NCI-H460 (cell line): ENCODE measurements at regions not wholly inside any gene's neighbourhood (a gene's known extent, or its start where the extent isn't known, plus 50 kb on each side); places are given as distances from the start of the nearest gene placed in this dataset.

Source experiments
- DNase-seq: peaks from one replicate; pipeline ENCODE4 v3.0.0-alpha.2; 2016; ENCODE audit warnings: low read depth; ENCODE audit errors: extremely low read depth

- DNase-seq, result no peak
These were observed 339.3 kb downstream of the BRINP1 start for GRCh38 chr9:119029886-119030285.

DNA sequence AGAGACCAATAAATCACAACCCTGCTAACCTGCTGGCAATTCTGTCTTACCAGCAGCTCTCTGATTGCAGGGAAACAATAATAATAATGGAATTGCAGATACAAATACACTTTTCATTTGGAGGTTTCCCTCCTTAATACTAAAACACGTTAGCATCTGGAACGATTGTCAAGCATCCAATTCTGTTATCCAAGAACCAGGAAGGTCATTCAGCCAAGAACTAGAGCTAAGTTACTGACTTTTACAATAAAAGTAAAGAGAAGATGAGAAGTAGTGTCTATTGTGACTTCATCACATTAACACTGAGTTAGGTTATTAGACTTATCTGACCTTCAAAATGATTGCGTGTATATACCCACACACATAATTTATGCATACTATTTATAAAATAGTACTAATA, 335.6 kb downstream of the BRINP1 start:
- no peak for DNase-seq

GRCh38 chr9:119036969-119037368, 332.3 kb downstream of the BRINP1 start:
- no peak for DNase-seq

GRCh38 chr9:119043996-119044395, 325.2 kb downstream of the BRINP1 start:
- no peak for DNase-seq

GRCh38 chr9:119044806-119045205, 324.4 kb downstream of the BRINP1 start:
- DNase-seq, result no peak

DNA sequence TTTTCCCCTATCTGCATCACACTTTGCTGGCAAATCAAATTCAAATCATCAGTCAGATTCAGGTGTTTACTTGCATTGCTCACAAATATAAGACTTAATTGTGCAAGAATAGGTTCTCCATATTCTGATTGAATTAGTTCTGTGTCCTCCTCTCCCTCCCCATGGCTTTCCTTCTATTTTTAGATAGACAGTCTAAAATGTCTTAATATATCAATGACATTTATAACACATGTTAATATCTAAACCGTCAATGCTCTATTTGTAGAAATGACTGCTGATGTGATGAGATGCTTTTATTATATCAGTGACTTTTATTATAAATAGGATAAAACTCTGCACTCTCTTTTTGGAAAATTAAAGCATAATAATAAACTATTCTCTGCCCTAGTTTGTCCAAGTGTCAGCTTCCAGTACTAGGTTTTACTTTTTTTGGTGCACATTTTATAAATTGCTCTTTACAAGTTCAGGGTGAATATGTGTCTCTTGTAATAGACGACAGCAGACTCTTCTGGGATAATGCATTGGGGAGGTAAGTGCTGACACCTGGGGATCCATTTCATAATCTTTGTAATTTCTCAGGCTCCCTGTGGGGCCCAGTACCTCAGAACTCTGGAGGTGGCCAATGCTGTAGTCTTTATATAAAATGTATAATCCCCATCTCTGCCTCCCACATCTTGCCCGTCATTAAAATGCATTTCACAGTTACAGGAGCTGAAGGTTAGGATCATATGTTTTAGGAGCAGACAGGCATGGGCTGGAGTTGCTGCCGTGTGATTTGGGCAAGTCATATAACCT, 321.5 kb downstream of the BRINP1 start:
- DNase-seq, result no peak

DNA sequence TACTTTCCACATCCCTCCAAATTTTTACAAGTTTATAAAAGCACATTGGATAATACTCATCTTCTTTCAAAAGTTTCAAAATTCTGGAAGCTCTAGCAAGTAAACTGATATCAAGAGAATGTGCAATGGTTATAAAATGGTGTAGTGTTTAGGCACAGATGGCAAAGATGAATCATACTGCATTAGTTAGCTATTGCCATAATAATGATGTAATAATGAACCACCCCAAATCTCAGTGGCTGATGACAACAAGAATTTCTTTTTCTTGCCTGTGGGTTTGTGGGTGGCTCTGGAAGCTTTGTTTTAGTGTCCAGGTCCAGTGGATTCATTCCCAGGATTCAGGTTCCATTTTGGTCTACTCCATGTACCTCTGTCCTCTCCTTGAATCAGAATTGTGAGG, 319.0 kb downstream of the BRINP1 start:
- DNase-seq, result no peak

GRCh38 chr9:119052339-119053030, 316.8 kb downstream of the BRINP1 start:
- no peak for DNase-seq

DNA sequence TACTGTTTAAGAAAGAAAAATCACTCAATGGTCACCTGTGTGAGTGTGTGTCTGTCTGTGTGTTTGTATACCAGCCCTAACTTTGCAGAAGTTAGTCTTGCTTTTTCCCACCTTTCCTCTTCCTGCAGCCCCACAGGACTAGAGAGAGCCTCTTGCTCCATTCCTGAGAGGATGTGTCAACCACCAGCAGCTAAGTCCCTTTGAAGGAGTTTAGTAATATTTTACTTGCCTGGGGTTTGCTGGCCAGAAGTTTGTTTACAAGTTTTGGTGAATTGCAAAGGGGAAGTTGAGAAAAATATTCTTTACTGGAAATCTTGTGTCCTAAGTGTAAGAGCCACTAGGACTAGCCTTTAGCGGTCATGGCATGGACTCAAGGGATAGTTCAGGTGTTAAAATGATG, 316.2 kb downstream of the BRINP1 start:
- no peak for DNase-seq

- DNase-seq, result no peak
These were observed 308.4 kb downstream of the BRINP1 start for GRCh38 chr9:119060629-119061385.

GRCh38 chr9:119071636-119072035, 297.6 kb downstream of the BRINP1 start:
- DNase-seq, result no peak

DNA sequence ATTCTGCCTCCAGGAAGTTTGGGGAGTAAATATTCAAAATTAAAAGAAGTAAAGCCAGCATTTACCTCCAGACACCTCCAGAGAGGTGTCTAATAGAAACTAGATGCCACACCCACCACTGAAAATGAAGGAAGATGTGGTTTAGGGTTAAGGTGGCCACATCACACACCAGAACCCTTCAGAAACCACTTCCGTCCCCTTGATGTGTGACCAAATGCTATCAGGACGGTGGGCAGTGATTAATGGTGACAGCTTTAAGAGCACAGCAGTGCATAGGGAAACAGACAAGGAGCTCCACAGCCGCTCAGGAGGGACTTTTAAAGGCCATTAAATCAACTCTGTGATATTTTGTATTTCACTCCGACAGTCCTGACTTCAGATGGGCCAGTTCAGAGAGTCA, 295.2 kb downstream of the BRINP1 start:
- no peak for DNase-seq

GRCh38 chr9:119078015-119078414, 291.2 kb downstream of the BRINP1 start:
- no peak for DNase-seq

GRCh38 chr9:119083673-119084072, 285.6 kb downstream of the BRINP1 start:
- no peak for DNase-seq

GRCh38 chr9:119086590-119086989, 282.6 kb downstream of the BRINP1 start:
- no peak for DNase-seq

DNA sequence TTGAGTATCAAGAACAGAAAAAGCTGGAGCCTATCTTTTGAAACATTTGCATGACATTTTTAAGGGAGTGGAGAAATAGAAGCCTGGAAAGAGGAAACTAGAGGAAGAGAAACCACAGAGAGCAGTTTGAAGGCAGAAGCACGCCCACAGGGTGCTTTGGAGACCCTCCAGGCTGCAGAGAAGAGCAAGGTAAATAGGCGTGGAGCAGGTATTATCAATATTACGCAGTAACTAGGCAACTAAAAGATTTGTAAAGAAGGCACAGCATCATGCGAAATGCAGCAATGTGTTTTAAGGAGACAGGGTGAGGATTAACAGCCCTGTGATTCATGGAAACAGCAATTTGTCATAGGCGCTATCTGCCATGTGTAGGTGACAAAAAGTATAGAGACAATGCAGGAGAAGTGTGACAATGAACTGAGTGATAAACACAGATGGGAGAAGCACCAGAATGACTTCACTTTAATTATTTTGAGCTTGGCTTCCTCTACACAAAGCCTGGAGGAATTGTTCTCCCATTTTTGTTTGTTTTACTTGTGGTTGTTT, 281.2 kb downstream of the BRINP1 start:
- DNase-seq, result no peak

DNA sequence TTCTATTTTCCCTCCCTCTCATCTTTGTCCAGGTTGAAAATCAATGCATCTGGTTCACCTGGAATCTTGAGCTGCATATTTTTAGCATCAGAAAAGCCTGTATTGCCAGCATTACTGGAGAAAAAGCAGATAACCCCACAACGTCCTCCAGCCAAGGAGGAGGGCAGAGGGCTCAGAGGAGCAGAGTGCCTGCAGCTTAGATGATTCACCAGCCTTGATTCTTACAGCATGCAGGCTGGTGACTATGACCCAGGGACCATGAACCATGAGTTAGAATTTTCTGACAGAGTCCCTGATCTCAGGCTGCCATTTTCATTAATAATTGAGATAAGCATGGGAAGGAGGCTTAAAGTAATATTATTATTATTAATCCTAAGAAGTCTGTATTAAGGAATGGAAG, 278.2 kb downstream of the BRINP1 start:
- DNase-seq, result no peak

DNA sequence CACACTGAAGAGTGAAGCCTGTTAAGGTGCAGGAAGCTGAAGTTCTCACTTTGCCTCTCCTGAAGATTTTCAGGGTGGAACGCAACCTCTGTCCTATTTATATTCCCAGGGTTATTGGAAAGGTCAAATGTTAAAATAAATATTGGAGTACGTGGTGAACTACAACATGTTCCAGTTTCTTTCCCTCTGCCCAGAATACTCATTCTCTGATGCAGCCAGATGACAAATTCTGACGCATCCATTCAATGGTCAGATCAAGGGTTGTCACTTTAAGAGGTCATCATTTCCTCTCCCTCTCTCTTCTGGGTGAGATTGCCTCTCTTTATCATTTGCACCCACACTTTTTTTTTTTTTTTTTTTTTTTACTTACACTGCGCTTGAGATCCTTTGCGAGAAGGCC, 277.1 kb downstream of the BRINP1 start:
- no peak for DNase-seq

DNA sequence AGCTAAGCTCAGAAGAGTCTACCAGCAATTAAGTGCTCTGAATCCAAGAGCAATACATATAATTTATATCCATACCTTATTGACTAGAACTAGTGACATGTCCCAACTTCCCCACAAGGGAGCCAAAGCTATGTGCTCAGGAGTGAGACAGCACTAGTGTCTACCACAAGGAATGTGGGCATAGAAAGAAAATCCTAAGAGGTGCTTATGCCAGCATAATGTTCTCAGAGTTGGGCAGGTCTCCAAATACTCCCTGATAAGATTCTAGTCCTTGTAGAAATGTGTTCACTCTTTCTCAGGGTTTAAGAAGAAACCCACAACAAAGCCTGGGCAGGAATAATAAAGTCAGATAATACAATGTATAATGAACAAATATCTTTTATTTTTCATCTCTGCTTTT, 275.1 kb downstream of the BRINP1 start:
- no peak for DNase-seq

DNA sequence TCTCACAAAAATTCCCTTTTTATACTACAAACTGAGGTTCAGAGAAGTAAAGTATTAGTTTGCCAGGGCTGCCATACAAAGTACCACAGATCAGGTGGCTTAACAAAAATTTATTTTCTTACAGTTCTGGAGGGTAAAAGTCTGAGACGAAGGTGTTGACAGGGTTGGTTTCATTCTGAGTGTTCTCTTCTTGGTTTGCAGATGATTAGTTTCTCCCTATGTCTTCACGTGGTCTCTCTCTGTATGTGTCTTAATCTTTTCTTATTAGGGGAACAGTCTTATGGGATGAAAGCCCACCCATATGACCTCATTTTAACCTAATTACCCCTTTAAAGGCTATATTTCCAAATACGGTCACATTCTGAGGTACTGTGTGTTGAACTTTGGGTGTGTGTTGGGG, 274.2 kb downstream of the BRINP1 start:
- no peak for DNase-seq

DNA sequence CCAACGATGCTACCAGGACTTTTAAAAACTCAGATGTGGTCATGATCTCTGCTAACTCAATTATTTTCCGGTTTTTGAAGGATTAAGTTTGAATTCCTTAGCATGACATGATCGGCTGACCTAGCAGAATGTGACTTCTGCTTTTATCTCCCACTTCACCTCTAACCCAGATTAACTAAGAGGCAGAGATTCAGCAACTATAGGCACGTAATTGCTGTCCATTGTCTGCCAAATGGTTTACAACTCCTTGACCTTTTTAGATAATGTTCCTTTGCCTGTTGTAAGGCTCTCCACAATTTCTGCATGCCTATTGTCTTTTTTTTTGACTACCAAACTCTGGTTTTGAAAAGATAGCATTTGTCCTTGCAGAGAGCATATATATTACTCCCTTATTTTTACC, 268.2 kb downstream of the BRINP1 start:
- no peak for DNase-seq
